ENCODE measurements at regions not wholly inside any gene's neighbourhood (a gene's known extent, or its start where the extent isn't known, plus 50 kb on each side); places are given as distances from the start of the nearest gene placed in this dataset.

- TF ChIP-seq ZNF263 (CRISPR knock-in tag; IDR thresholded peaks at IDR 0.05): no peak
- TF ChIP-seq POLR2G (IDR thresholded peaks at IDR 0.05; ENCODE audit: low read depth, low read length): no peak
- TF ChIP-seq ZNF616 (CRISPR knock-in tag; IDR thresholded peaks at IDR 0.05; ENCODE audit: low read depth): no peak
- TF ChIP-seq ZBTB37 (CRISPR knock-in tag; IDR thresholded peaks at IDR 0.05): no peak
- no peak for TF ChIP-seq REL (CRISPR knock-in tag; conservative IDR thresholded peaks at IDR 0.05)
Observed at GRCh38 chr9:81146684-81147337, 542.5 kb downstream of the TLE1 start (continued).

- no peak for FAIRE-seq
- peaks cover 11% of the 10 kb centered on the region; the same call in 1 of the 2 replicates for H3K9me3 ChIP-seq (ENCODE audit: low read length)
- BruUV-seq (replicated peaks): no TSS peak
- no peak overlapping the region for H2AFZ ChIP-seq (ENCODE audit: low read length)
- POLR2A ChIA-PET: no interaction called here
- no peaks in the 10 kb centered on the region for H3K36me3 ChIP-seq (replicated peaks in 1 of 2; ENCODE audit: control insufficient read depth in 1 of 2, insufficient read depth in 2 of 2, low read length in 2 of 2)
- CTCF ChIA-PET (ENCODE audit: low intra/inter-chr PET ratio, low total read pairs): no interaction called here
- H3K27me3 ChIP-seq (ENCODE audit: control insufficient read depth in 1 of 2, insufficient read depth in 2 of 2, low read length in 2 of 2): no peaks in the 10 kb centered on the region
- 0% methylated on average over 3 of the region's 3 CpGs for WGBS (ENCODE audit: low lambda C conversion rate)
- H4K20me1 ChIP-seq (ENCODE audit: insufficient read depth, low read length): no peaks in the 10 kb centered on the region
- H3K4me2 ChIP-seq (ENCODE audit: low read depth, low read length): no peak overlapping the region
- no peaks in the 10 kb centered on the region for H3K4me1 ChIP-seq (ENCODE audit: insufficient read depth, low read length)
- no peaks in the 10 kb centered on the region for H3K79me2 ChIP-seq (ENCODE audit: insufficient read depth, low read length)
- in situ Hi-C loops (cut with HindIII; ENCODE audit: extremely low pct_ligation_motif_present, low pct_unique_long_range_greater_than_20kb) (no loop called here), intact Hi-C loops (cut with micrococcal nuclease; ENCODE audit: unreplicated experiment) (no loop called here)
- no peak overlapping the region for H3K9ac ChIP-seq (ENCODE audit: insufficient read depth, low read depth, low read length)
- DNase-seq (ENCODE audit: low spot score): no peak
- ATAC-seq: no peak
- no peak overlapping the region for H3K27ac ChIP-seq (ENCODE audit: extremely low read length, insufficient read depth, low read length)
- H3K4me3 ChIP-seq (replicated peaks in 1 of 3; ENCODE audit: insufficient read depth in 1 of 3, low read depth in 2 of 3, low read length in 3 of 3): no peak overlapping the region
- TF ChIP-seq MED1 (CRISPR knock-in tag; IDR thresholded peaks at IDR 0.05): no peak
- TF ChIP-seq RAD51 (IDR thresholded peaks at IDR 0.05; ENCODE audit: borderline replicate concordance): no peak
- TF ChIP-seq CSRNP1 (CRISPR knock-in tag; IDR thresholded peaks at IDR 0.05): no peak
- TF ChIP-seq HNRNPK (IDR thresholded peaks at IDR 0.05; ENCODE audit: low read depth, low read length, poor library complexity, severe bottlenecking): no peak
- no peak for TF ChIP-seq PHB2 (IDR thresholded peaks at IDR 0.05; ENCODE audit: partially characterized antibody)
- no peak for TF ChIP-seq ZNF724P (CRISPR knock-in tag; IDR thresholded peaks at IDR 0.05; ENCODE audit: borderline replicate concordance)
- TF ChIP-seq PAXIP1 (CRISPR knock-in tag; conservative IDR thresholded peaks at IDR 0.05): no peak
- TF ChIP-seq REST (IDR thresholded peaks at IDR 0.05; ENCODE audit: borderline replicate concordance in 1 of 2, low read depth in 1 of 2, low read length in 2 of 2): no peak
Observed at GRCh38 chr9:81146241-81146640, 543.1 kb downstream of the TLE1 start.
